RWPE2 (cell line): ENCODE measurements at regions not wholly inside any gene's neighbourhood (a gene's known extent, or its start where the extent isn't known, plus 50 kb on each side); places are given as distances from the start of the nearest gene placed in this dataset.

Experiments
- ATAC-seq: fragments of 200-7000 bp; cut with Tn5 transposase; 3 replicates; pipeline ENCODE4 v1.9.1; 2021; ENCODE audit warnings: low read depth
- DNase-seq: peaks from one replicate; pipeline ENCODE4 v3.0.0-alpha.2; 2020; ENCODE audit warnings: low spot score
- H3K27ac ChIP-seq: fragments of 450-650 bp; 2 replicates; pipeline ENCODE4 v1.5.1; 2017; ENCODE audit warnings: mild to moderate bottlenecking; ENCODE audit not compliant: poor library complexity, severe bottlenecking
- H3K27me3 ChIP-seq: fragments of 250-450 bp; sonication (Bioruptor Pico); 2 replicates; pipeline ENCODE4 v1.5.1; 2021; ENCODE audit warnings: mild to moderate bottlenecking, moderate library complexity; ENCODE audit not compliant: insufficient read depth, poor library complexity, severe bottlenecking
- H3K36me3 ChIP-seq: fragments of 250-450 bp; sonication (Bioruptor Pico); 2 replicates; pipeline ENCODE4 v1.5.1; 2020; ENCODE audit warnings: low read depth, mild to moderate bottlenecking, moderate library complexity
- H3K4me1 ChIP-seq: fragments of 250-450 bp; sonication (Bioruptor Pico); 2 replicates; pipeline ENCODE4 v1.5.1; 2021; ENCODE audit warnings: mild to moderate bottlenecking, moderate library complexity; ENCODE audit not compliant: insufficient read depth, poor library complexity, severe bottlenecking
- H3K4me3 ChIP-seq: fragments of 250-450 bp; sonication (Bioruptor Pico); 2 replicates; pipeline ENCODE4 v1.5.1; 2021; ENCODE audit warnings: mild to moderate bottlenecking, moderate library complexity; ENCODE audit not compliant: severe bottlenecking
- H3K9me3 ChIP-seq: fragments of 250-450 bp; sonication (Bioruptor Pico); 2 replicates; pipeline ENCODE4 v1.5.1; 2021; ENCODE audit warnings: mild to moderate bottlenecking, moderate library complexity; ENCODE audit not compliant: severe bottlenecking
- TF ChIP-seq, protein P1 (sequence below): fragments of 450-650 bp; IDR thresholded peaks from one replicate; pipeline ENCODE4 v1.5.1; 2017; ENCODE audit warnings: mild to moderate bottlenecking, moderate library complexity; ENCODE audit not compliant: poor library complexity, severe bottlenecking

DNA sequence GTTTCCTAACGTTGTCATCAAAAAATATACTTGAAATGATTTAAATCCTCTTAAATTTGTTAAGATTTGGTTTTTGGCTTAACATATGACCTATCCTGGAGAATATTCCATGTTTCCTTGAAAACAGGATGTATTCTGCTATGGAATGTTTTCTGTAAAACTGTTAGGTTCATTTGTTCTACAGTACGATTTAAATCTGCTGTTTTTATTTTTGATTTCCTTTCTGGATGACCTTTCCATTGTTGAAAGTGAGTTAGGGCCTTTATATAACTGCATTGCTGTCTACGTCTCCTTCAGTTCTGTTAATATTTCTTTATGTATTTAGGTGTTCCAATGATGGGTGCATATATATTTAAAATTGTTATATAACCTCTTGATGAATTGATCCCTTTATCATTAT, 465.3 kb upstream of the ALCAM start:
- H3K27ac ChIP-seq = no peak overlapping the region
- no peaks in the 10 kb centered on the region for H3K27me3 ChIP-seq
- H3K36me3 ChIP-seq = no peaks in the 10 kb centered on the region
- TF ChIP-seq, protein P1, sequence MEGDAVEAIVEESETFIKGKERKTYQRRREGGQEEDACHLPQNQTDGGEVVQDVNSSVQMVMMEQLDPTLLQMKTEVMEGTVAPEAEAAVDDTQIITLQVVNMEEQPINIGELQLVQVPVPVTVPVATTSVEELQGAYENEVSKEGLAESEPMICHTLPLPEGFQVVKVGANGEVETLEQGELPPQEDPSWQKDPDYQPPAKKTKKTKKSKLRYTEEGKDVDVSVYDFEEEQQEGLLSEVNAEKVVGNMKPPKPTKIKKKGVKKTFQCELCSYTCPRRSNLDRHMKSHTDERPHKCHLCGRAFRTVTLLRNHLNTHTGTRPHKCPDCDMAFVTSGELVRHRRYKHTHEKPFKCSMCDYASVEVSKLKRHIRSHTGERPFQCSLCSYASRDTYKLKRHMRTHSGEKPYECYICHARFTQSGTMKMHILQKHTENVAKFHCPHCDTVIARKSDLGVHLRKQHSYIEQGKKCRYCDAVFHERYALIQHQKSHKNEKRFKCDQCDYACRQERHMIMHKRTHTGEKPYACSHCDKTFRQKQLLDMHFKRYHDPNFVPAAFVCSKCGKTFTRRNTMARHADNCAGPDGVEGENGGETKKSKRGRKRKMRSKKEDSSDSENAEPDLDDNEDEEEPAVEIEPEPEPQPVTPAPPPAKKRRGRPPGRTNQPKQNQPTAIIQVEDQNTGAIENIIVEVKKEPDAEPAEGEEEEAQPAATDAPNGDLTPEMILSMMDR = no peak
- no peaks in the 10 kb centered on the region for H3K4me1 ChIP-seq
- DNase-seq (no peak), ATAC-seq (no peak)
- H3K4me3 ChIP-seq = no peak overlapping the region
- no peaks in the 10 kb centered on the region for H3K9me3 ChIP-seq

DNA sequence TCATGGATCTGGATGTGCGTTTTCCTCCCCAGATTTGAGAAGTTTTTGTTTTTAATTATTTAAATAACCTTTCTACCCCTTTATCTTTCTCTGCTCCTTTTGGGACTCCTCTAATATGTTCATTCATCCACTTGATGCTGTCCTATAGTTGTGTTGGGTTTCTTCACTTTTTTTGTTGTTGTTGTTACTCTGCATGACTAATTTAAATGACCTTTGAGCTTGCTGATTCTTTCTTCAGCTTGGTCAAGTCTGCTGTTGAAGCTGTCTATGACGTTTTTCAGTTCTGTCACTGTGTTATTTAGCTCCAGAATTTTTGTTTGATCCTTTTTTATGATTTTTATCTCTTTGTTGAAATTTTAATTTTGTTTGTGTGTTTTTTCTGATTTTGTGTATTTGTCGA, 463.6 kb upstream of the ALCAM start:
- TF ChIP-seq, protein P1 = no peak
- DNase-seq (no peak), ATAC-seq (no peak)
- no peak overlapping the region for H3K4me3 ChIP-seq
- H3K36me3 ChIP-seq = no peaks in the 10 kb centered on the region
- H3K4me1 ChIP-seq = peaks cover 8% of the 10 kb centered on the region
- no peaks in the 10 kb centered on the region for H3K27me3 ChIP-seq
- no peak overlapping the region for H3K27ac ChIP-seq
- H3K9me3 ChIP-seq = no peaks in the 10 kb centered on the region

DNA sequence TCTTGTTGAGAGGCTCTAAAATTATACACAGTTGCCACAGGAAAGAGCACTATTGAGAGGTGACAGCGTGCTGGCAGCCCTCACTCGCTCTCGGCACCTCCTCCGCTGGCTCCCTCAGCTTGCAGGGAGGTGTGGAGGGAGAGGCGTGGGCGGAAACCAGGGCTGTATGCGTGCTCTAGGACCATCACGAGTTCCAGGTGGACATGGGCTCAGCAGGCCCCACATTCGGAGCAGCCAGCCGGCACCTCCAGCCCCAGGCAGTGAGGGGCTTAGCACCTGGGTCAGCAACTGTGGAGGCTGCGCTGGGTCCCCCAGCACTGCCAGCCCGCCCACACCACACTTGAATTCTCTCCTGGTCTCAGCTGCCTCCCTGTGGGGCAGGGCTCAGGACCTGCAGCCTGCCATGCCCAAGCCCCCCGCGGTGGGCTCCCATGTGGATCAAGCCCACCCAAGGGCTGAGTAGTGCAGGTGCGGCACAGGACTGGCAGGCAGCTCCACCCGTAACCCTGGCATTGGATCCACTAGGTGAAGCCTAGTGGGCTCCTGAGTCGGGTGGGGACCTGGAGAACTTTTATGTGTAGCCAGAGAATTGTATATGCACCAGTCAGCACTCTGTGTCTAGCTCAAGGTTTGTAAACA, 460.6 kb upstream of the ALCAM start:
- Histone ChIP-seq H3K36me3 (no peaks in the 10 kb centered on the region), H3K9me3 (no peaks in the 10 kb centered on the region), H3K4me3 (no peak overlapping the region), H3K4me1 (peaks cover 22% of the 10 kb centered on the region), H3K27ac (no peak overlapping the region), H3K27me3 (no peaks in the 10 kb centered on the region)
- DNase-seq (no peak), ATAC-seq (no peak)
- TF ChIP-seq, protein P1 = no peak

DNA sequence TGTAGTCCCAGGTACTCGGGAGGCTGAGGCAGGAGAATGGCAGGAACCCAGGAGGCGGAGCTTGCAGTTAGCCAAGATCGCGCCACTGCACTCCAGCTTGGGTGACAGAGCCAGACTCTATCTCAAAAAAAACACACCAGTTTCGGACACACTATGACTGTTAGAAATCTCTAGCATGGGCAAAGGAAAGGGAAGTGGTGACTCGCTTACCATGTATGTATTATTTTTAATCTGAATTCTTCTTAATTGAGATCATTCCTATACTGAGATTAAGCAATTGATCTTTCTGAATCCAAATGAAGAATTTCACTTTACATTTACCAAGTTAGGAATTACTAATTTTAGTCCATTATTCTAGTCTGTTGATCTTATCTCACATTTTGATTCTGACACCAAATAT, 459.2 kb upstream of the ALCAM start:
- ATAC-seq = peak; percentile 94
- Histone ChIP-seq H3K27me3 (no peaks in the 10 kb centered on the region), H3K27ac (peak overlapping the region; percentile 73), H3K36me3 (no peaks in the 10 kb centered on the region), H3K4me1 (peaks cover 22% of the 10 kb centered on the region), H3K4me3 (no peak overlapping the region), H3K9me3 (no peaks in the 10 kb centered on the region)
- TF ChIP-seq, protein P1 = no peak
- DNase-seq = no peak

DNA sequence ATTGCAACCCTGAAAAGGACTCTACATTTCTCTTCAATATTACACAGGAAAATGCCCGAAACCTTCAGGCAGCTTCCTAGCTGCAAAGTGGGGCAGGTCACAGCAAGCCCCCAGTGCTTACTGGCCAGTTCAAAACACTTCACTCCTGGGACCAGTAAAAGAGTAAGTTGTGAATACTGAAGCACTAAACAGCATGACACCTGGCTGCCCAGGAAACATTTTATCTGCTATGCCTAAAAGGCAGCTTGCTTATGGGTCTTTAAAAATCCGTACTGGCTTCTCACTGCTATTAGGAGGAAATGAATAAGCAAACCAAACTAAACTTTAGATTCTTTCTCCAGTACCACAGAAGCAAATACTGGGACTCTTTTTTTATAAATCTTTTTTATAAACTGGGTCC, 457.9 kb upstream of the ALCAM start:
- TF ChIP-seq, protein P1 = no peak
- Histone ChIP-seq H3K27me3 (no peaks in the 10 kb centered on the region), H3K36me3 (no peaks in the 10 kb centered on the region), H3K4me3 (no peak overlapping the region), H3K9me3 (no peaks in the 10 kb centered on the region), H3K27ac (peak overlapping the region; percentile 73), H3K4me1 (peaks cover 22% of the 10 kb centered on the region)
- DNase-seq (no peak), ATAC-seq (peak; percentile 43; the same call in 2 of the 3 replicates)
